Sciatic nerve (tissue), 2 donors: ENCODE measurements at regions not wholly inside any gene's neighbourhood (a gene's known extent, or its start where the extent isn't known, plus 50 kb on each side); places are given as distances from the start of the nearest gene placed in this dataset.
"Not testable (repeated sequence)": the region's sequence is repeated elsewhere in the genome, so short reads cannot be mapped to it uniquely, and the experiment has no call there.

ENCODE experiments used
- ATAC-seq: fragments of 200-7000 bp; cut with Tn5 transposase; one replicate; pipeline ENCODE4 v1.9.1; 2020; ENCODE audit warnings: mild to moderate bottlenecking, moderate library complexity
- DNase-seq: peaks from one replicate; pipeline ENCODE4 v3.0.0-alpha.2; 2020; ENCODE audit warnings: low spot score
- intact Hi-C: fragments of 100-400 bp; cut with DNase I; formaldehyde crosslinking; loops from one replicate; pipeline ENCODE4 v1.14.2; 2022
- donor health status: DM: no; HTN: no; CAD: no.
- donor health status: DM: no; HTN: no; CAD: no.

DNA sequence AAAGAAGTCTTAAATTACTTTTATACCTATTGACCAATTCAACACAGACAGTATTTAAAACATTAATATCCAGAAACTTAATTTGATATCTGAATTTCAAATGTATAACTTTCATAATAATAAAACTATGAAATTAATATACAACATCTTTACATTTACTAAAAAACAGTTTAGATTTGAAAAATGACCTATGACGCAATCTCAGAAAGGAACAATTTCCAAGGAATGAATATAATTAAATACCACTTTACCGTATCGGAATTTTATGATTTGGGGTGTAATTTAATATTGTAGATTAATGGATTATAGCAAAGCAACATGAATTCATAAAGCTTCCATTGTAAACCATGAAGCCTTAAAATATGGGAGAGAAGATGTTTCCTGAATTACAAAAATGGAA lies 321.5 kb upstream of the TRPM3 start:
- DNase-seq (no peak), ATAC-seq (no peak)
- intact Hi-C loops = no loop called here

DNA sequence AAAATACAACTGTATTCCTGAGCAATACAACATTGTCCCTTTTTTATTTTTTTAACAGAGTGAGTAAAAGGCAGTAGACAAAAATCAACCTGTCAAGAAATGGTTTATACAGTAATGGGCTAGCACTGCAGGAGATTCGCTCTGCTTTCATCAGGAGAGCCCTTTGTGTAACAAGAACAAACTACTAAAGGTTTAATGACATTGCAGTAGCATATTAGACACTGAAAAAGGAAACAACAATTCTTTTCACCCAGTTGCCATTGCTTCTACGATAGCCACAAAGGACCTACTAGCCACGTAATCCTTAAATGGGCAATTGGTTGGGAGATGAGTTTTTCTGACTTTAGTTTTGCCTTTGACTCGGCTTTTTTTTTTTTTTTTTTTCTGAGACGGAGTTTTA lies 319.8 kb upstream of the TRPM3 start:
- ATAC-seq (no peak), DNase-seq (no peak)
- intact Hi-C loops = no loop called here

- intact Hi-C loops = no loop called here
- DNase-seq (no peak), ATAC-seq (no peak)
Measured at GRCh38 chr9:71431931-71432330, 310.5 kb upstream of the TRPM3 start.

DNA sequence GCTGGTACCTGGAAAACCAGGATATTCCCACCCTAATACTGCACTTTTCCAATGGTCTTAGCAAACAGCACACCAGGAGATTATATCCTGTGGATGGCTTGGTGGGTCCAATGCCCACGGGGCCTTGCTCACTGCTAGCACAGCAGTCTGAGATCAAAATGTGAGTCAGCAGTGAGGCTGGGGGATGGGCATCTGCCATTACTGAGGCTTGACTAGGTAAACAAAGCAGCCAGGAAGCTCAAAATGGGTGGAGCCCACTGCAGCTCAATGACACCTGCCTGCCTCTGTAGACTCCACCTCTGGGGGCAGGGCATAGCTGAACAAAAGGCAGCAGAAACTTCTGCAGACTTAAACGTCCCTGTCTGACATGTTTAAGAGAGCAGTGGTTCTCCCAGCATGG lies 285.9 kb upstream of the TRPM3 start:
- DNase-seq, ATAC-seq, intact Hi-C loops: not testable (repeated sequence)

DNA sequence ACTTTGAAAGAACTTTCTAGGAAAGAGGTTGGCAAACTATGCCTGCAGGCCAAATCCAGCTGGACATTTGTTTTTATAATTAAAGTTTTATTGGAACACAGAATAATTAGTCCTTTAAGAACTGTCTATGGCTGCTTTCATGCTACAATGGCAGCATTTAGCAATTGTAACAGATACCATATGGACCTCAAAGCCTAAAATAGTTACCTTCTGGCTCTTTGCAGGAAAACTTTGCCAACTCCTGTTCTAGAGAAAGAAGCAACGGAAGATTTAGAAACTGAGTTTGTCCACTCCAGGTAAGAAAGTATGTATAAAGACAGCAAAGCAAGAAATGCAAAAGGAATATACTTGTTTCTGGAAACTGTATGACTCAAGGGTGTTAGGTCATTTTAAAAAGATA lies 281.7 kb upstream of the TRPM3 start:
- DNase-seq (no peak), ATAC-seq (no peak)
- intact Hi-C loops = no loop called here

DNA sequence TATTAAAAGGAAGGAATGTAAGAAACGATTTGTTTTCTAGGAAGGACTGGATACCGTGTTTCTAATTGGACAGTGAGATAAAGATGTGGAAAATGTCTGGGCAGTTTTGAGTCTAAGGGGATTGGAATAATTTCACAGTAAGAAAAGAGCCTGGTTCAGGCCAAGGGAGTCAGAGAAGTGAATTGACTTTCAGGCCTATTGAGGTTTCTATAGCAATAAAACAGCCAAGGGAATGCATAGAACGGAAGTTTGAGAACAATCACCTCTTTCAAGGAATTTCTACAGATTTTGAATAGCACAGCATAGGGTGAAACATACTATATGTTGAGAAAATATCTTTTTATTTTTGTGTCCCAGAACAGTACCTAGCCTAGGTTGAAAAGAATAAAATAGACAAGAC lies 271.6 kb upstream of the TRPM3 start:
- intact Hi-C loops = no loop called here
- no peak for ATAC-seq

GRCh38 chr9:71384343-71384742 lies 262.9 kb upstream of the TRPM3 start:
- intact Hi-C loops = no loop called here
- DNase-seq (no peak), ATAC-seq (no peak)

More for the DNA sequence above, 271.6 kb upstream of the TRPM3 start:
- no peak for DNase-seq

GRCh38 chr9:71383308-71383940 lies 262.0 kb upstream of the TRPM3 start:
- intact Hi-C loops = no loop called here
- DNase-seq (no peak), ATAC-seq (no peak)

GRCh38 chr9:71368157-71368556 lies 246.7 kb upstream of the TRPM3 start:
- ATAC-seq (no peak), DNase-seq (no peak)
- intact Hi-C loops = no loop called here

GRCh38 chr9:71364186-71364955 lies 242.9 kb upstream of the TRPM3 start:
- intact Hi-C loops = no loop called here
- ATAC-seq = no peak
- no peak for DNase-seq

- DNase-seq (no peak), ATAC-seq (no peak)
- intact Hi-C loops = no loop called here
Measured at GRCh38 chr9:71363286-71363961, 242.0 kb upstream of the TRPM3 start.

DNA sequence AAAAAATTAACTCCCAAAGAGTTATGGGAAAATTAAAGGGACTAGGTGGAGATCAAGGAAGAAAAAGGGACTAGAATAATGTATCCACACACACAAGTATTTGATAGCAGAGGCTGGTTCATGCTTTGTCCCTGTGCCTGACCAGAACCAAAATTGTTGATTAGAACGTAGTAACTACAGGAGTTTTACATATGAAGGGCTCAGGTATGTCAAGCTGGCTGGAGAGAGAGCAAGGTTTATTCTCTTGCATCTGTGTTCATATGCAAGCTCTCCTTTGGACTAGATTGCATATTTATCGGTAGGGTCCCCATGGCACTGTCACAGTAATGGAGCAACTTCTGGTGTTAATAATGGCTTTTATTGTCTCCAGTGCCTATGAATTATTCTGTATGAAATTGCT lies 239.9 kb upstream of the TRPM3 start:
- DNase-seq (no peak), ATAC-seq (no peak)
- intact Hi-C loops = no loop called here

DNA sequence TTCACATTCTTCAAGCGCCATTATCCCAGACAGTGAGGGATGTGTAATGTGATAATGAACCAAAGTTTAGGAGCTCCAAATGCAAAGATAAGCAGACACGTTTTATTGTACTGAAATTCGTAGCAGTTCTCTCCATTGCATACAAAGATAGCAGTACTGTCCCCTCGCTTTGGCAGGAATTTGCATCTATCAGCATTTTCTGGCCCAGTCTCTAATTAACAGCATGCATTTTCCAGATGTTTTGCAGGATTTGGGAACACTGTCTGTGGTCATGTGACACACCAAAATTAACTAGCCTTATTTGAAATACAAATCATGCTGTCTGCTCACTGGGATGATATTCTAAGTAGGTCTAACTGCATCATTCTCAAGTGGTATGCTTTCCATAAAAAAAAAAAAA lies 235.9 kb upstream of the TRPM3 start:
- intact Hi-C loops = no loop called here

DNA sequence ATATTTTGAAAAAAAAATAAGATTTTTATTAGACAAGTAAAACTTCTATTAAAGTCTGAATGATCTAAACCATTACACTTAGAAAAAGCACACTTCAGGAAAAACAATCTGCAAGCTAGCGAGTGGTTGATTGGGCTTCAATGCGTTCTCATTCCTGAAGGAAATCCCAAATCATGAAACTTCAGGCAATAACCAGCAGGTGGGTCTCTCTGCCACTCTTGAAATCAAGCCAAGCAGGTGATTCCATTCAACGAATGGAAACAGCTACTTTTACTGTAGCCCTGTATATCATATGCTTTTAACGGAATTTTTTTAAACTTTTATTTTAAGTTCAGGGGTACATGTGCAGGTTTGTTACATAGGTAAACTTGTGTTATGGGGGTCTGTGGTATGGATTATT lies 234.5 kb upstream of the TRPM3 start:
- intact Hi-C loops = no loop called here

More for the DNA sequence above, 235.9 kb upstream of the TRPM3 start:
- DNase-seq (no peak), ATAC-seq (no peak)

GRCh38 chr9:71353720-71354119 lies 232.3 kb upstream of the TRPM3 start:
- no peak for ATAC-seq
- intact Hi-C loops = no loop called here
- DNase-seq = no peak

More for the DNA sequence above, 234.5 kb upstream of the TRPM3 start:
- DNase-seq = no peak
- no peak for ATAC-seq

- ATAC-seq (no peak), DNase-seq (no peak)
- intact Hi-C loops = no loop called here
Measured at GRCh38 chr9:71352837-71353236, 231.4 kb upstream of the TRPM3 start.

GRCh38 chr9:71349218-71349617 lies 227.8 kb upstream of the TRPM3 start:
- ATAC-seq = no peak
- DNase-seq = no peak
- intact Hi-C loops = no loop called here

GRCh38 chr9:71333321-71333720 lies 211.9 kb upstream of the TRPM3 start:
- no peak for DNase-seq
- intact Hi-C loops = no loop called here
- ATAC-seq = no peak

GRCh38 chr9:71331603-71332002 lies 210.2 kb upstream of the TRPM3 start:
- intact Hi-C loops = no loop called here
- ATAC-seq (no peak), DNase-seq (no peak)

- ATAC-seq (no peak), DNase-seq (no peak)
- intact Hi-C loops = no loop called here
Measured at GRCh38 chr9:71329873-71330272, 208.5 kb upstream of the TRPM3 start.
